Right lobe of liver (tissue), 4 donors: ENCODE measurements at regions not wholly inside any gene's neighbourhood (a gene's known extent, or its start where the extent isn't known, plus 50 kb on each side); places are given as distances from the start of the nearest gene placed in this dataset.

Source experiments
- POLR2A ChIP-seq: fragments of 450-650 bp; IDR thresholded peaks from one replicate; pipeline ENCODE4 v1.6.1; 2017; ENCODE audit warnings: antibody characterized with exemption, mild to moderate bottlenecking
- TF ChIP-seq, protein P1 (sequence below), 4 donors: fragments of 200-600 bp in 3 of 4; fragments of 450-650 bp in 1 of 4; IDR thresholded peaks; one replicate each; pipeline versions ENCODE4 v1.5.1 to v1.8.0; 2016 to 2022; ENCODE audit warnings: antibody characterized with exemption in 4 of 4, mild to moderate bottlenecking in 2 of 4
- donor health status: DM: no; HTN: no; CAD: no.
- donor health status: DM: no; HTN: no; CAD: no.
- donor health status: DM: no; HTN: yes; CAD: no.

DNA sequence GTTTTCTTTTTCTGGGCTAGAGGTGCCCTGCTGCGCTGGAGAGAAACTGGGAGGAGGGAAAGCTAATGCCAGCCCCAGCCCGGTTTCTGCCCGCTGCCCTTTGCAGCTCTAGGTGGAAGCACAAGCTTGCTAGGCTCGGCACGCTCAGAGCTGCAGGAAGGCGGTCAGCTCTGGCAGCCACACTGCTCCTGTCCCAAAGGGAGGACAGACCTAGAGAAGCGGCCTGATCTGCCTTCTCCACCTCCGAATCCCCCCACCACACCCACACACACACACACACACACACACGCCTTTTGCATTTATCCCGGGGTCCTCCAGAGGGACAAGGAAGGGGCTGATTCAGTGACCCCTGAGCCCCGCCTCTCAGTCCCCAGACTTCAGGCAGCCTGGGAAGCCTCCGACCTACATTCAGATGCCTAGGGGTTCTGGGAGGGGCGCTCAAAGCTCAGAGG, 418.1 kb downstream of the SOX9 start:
- TF ChIP-seq, protein P1, sequence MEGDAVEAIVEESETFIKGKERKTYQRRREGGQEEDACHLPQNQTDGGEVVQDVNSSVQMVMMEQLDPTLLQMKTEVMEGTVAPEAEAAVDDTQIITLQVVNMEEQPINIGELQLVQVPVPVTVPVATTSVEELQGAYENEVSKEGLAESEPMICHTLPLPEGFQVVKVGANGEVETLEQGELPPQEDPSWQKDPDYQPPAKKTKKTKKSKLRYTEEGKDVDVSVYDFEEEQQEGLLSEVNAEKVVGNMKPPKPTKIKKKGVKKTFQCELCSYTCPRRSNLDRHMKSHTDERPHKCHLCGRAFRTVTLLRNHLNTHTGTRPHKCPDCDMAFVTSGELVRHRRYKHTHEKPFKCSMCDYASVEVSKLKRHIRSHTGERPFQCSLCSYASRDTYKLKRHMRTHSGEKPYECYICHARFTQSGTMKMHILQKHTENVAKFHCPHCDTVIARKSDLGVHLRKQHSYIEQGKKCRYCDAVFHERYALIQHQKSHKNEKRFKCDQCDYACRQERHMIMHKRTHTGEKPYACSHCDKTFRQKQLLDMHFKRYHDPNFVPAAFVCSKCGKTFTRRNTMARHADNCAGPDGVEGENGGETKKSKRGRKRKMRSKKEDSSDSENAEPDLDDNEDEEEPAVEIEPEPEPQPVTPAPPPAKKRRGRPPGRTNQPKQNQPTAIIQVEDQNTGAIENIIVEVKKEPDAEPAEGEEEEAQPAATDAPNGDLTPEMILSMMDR (IDR thresholded peaks at IDR 0.05), result no peak
- TF ChIP-seq POLR2A, result no peak
